ENCODE measurements at regions not wholly inside any gene's neighbourhood (a gene's known extent, or its start where the extent isn't known, plus 50 kb on each side); places are given as distances from the start of the nearest gene placed in this dataset.

DNA sequence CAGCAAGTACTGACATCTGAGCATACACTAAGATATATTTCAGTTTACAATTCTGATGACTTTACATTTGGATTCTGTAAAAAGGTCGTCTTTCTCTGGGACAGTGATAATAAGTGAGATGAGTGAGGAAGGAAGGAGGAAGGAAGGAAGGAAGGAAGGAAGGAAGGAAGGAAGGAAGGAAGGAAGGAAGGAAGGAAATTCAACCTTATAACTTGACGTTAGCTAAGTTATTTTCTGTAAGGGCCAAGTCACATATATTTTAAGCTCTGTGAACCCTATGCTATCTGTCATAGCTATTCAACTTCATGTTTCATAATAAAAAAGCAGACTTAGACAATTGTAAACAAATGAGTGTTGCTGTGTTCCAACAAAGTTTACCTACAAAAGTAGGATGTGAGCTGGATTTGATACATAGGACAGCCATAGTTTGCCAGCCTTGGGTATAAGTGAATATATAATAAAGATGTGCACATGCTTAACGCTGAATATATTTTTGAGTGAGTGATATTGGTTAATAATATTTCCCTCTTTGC, 753.0 kb upstream of the NDST4 start:
- TF ChIP-seq POLR2A (IDR thresholded peaks at IDR 0.05; ENCODE audit: low read depth, low read length) (no peak), TAF1 (IDR thresholded peaks at IDR 0.05; ENCODE audit: borderline replicate concordance, low read depth, low read length) (no peak), POLR2AphosphoS5 (IDR thresholded peaks at IDR 0.05; ENCODE audit: low read depth, low read length) (no peak)
